ENCODE measurements at regions not wholly inside any gene's neighbourhood (a gene's known extent, or its start where the extent isn't known, plus 50 kb on each side); places are given as distances from the start of the nearest gene placed in this dataset.
"Not testable (repeated sequence)": the region's sequence is repeated elsewhere in the genome, so short reads cannot be mapped to it uniquely, and the experiment has no call there.

DNA sequence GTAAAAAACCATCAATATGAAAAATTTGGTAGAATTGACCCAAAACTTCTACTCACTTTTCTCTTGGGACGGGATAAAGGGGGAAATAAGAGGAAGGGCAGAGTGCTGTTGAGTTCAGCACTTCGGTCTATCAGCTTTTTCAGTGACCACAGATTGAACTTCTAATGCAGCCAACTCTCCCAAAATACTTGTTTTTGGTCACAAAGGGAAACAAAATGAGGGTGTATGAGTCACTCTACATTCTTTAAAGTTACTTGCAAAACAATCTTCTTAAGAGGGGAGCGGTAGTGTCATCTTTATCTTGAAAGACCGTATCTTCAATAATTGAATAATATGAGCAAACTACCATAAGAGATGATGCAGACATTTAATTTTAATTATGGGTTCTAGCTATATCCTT lies 661.3 kb downstream of the CD109 start:
- DNase-seq = no peak

- no peak for DNase-seq
Observed at GRCh38 chr6:74356391-74356790, 660.4 kb downstream of the CD109 start.

- no peak for DNase-seq
Observed at GRCh38 chr6:74346936-74347535, 651.0 kb downstream of the CD109 start.

DNA sequence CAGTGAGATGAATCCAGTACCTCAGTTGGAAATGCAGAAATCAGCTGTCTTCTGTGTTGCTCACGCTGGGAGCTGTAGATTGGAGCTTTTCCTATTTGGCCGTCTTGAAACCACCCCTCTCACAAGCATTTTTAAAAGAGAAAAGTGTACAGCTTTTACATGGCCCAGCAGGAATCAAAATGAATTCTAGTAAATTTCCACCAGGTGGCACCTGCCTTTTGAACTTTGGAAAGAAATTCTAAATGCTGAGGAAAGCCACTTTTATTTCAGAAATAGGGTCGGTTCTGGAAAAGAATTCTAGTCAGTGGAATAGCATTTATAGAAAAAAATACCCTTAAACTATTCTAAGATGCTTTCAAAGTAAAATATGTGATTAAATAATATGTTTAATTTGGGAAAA lies 647.8 kb downstream of the CD109 start:
- no peak for DNase-seq

- not testable (repeated sequence) for DNase-seq
Observed at GRCh38 chr6:74343321-74343720, 647.3 kb downstream of the CD109 start.

DNA sequence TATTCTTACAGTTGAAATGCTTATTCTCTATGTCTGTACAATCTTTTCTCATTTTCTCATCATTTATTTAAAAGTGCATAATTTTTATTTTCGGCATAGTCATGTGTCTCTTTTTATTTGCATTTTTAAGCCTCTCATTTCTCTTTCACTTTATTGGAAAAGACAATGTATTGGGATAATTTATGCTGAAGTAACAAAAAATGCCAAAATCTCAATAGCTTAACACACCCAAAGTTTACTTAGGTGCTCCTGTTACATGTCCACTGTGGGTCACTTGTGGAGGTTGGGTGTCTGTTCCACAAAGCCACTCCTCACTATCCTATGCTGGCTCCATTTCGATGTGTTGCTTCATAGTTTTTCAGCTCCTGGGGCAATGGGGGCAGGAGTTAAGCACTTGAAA lies 638.7 kb downstream of the CD109 start:
- no peak for DNase-seq

GRCh38 chr6:74333406-74333805 lies 637.4 kb downstream of the CD109 start:
- DNase-seq = no peak

DNA sequence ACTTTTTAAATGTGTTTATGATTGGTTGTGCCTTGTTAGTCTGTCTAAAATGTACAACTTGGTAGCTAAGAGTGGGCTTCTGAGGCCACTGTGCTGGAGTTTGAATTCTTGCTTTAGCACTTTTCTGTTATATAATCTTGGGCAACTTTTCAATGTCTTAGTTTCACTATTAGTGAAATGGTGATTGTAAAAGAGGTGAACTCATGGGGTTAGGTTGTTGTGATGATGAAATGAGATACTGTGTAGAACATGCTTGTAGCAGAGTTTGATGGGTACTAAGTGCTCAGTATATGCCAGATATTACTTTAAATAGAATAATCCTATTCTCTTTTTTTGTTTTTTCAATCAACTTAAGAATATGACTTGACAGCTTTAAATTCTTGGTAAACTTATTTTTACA lies 624.7 kb downstream of the CD109 start:
- no peak for DNase-seq

DNA sequence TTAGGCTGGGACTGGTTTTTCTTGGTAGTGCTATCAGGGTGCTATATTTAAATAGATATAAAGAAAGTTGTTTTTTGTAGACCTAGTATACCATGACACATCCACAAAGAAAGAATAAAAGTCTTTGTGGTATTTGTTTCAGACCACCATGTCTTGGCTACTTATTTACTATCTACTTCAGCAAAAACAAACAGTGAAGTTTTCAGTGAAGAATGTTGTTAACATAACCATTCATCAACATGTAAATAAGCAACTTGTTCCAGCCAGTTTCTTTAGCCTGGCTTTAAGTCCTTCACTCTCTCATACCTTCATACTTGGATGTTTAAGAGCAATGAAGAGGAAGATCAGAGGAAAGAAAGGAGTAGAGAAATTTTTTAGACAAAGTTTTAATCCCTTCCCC lies 624.1 kb downstream of the CD109 start:
- no peak for DNase-seq

DNA sequence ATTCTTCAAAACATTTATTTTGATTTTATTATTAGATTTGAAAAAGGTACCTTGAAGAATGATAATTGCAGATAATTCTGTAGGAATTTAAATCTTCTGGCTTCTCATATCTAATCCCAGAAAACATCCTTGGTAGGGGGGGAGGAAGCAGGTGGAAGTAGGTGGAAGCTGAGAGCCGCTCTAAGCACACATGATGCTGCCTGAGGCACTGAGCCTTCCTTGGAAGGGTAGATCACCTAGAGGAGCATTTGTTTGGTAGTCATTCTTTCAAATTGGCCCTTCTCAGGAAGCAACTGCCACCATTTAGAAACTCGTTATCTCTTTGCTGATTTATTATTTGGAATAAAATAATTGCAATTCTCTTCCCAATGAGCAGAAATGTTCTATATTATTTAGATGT lies 623.3 kb downstream of the CD109 start:
- no peak for DNase-seq

GRCh38 chr6:74318738-74319137 lies 622.7 kb downstream of the CD109 start:
- DNase-seq = no peak

DNA sequence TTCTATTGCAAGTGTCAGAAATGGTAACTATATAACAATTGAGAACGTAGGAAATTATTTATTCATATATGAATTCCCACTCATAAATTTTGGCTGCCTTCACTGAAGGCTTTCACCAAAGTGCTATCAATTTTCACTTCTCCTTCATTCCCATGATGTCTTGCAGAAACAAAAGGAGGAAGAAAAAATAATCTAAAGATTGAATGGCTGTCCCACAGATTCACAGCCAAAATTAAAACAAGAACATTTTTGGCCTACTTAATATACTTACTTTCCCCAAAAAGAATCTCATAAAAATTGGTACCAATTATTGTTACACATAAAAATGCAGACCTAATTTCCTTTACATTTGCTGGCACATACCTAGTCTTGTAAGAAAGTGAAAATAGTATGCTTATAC lies 616.1 kb downstream of the CD109 start:
- DNase-seq = no peak

DNA sequence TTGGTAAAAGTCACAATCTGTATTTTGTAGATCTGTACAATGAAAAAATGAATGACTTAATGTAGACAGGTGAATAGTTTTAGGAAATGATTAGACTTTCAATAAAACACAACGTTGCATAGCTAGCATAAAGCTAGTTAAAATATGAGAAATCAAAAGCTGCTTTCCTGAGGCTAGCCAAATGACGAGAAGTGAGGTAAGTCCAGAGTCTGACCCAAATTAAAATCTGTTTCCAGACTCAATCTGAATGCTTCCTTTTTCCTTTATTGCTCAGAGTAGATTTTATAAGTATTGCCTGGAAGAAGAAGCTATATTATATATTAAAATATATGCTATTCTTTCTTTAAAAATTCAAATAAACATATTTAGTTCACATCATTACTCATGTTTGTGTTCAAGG lies 615.4 kb downstream of the CD109 start:
- no peak for DNase-seq

DNA sequence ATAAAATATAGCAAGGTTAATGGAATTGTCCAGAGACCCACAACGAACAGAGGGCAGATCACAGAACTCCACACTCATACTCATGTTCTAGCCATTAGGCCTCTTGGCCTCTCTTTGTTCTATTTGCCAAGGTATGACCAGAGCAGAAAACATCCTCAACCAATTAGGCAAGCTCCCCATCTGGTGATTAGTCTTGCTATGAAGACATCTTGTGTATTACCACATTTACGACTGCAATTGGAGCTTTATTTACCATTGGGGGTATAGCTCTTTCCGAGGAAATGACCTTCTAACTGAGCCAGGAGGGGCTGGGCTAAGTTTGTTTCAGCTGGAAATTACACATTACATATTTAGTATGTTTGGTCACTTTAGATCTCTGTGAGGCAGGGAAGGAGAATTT lies 593.9 kb downstream of the CD109 start:
- DNase-seq = no peak

- no peak for DNase-seq
Observed at GRCh38 chr6:74287932-74288331, 591.9 kb downstream of the CD109 start.

DNA sequence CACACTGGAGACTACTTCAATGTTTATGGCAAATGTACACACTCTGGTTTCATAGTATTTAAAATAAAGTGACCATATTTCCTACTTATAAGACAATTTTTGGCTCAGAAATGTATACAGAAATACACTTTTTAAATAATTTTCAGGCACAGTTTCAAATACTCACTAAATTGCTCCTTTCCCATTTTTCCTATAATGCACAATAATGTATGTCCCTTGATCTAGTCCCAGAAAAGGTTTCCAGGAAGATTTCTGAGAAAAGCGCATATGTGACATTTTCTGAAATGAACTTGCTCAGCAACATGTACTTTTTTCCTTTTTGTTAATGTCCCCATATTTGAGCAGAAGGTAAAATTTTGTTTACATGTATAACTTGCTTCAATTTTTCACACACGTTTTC lies 591.4 kb downstream of the CD109 start:
- no peak for DNase-seq

- no peak for DNase-seq
Observed at GRCh38 chr6:74284284-74284683, 588.3 kb downstream of the CD109 start.

DNA sequence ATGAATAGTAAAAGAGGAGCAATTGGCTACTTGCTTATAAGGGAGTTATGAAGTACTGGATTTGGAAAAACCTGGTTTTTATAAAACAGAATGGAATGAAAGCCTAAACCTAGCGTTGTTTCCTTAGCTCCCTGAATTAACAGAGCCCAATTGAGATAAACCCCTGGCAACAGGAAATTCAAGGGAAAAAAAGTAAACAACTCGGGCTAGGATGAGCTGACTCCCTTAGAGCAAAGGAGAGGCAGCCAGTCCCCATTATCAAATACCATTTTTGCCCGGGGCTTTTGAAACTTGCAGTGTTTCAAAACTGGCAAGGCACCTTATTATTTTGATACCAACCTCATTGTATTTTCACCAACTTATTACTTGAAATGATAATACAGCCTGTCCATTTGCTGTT lies 587.5 kb downstream of the CD109 start:
- DNase-seq = no peak

GRCh38 chr6:74282143-74282689 lies 586.2 kb downstream of the CD109 start:
- no peak for DNase-seq

GRCh38 chr6:74280130-74280692 lies 584.2 kb downstream of the CD109 start:
- DNase-seq = no peak

- peak; percentile 53 for DNase-seq
Observed at GRCh38 chr6:74277777-74278186, 581.8 kb downstream of the CD109 start.

DNA sequence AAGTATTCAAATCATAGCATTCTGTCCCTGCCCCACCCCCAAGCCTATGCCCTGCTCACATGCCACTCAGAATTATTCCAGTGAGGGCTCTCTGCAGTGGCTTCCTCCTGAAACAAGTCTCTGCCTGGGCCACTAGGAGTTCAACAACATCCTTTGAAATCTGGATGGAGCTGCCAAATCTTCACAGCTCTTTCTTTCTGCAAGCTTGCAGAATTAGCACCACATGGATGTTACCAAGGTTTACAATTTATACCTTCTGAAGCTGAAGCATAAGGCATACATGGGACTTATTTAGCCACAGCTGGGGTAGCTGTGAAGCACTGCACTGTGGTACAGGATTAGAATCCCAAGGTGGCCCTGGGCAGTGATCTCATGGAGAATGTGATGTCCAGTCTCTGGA lies 577.5 kb downstream of the CD109 start:
- DNase-seq = no peak

DNA sequence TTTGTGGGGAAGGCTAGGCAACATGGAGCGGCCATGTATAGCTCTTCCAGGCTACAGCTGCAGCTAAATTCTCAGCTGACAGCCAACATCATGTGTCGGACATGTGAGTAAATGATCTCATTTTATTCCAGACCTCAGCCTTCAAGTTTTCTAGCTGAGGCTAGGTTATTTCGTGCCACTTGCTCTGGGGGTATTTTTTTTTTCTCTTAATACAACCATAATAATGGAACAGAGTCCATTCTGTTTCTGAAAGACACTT lies 573.5 kb downstream of the CD109 start:
- no peak for DNase-seq

GRCh38 chr6:74268815-74269599 lies 573.0 kb downstream of the CD109 start:
- no peak for DNase-seq

DNA sequence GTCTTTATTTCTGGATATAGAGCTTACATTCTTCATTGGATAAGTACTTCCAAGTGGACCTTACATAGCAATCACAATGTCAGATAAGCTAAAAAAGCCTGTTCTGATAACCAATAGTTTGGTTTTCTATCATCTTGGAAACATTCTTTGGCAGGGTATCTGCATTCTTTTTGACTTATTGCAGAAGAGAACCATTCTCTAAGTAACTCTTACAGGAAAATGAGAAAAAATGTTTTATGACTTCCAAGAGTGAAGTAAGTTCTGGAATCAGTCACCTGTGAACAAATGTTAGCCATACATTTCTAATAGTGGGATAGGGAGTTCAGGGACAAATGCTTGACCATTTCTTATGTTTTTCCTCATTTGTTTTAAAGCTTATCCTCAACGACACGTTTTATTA lies 564.0 kb downstream of the CD109 start:
- DNase-seq = no peak
